Mucosa of descending colon (tissue), 3 donors: ENCODE measurements at regions not wholly inside any gene's neighbourhood (a gene's known extent, or its start where the extent isn't known, plus 50 kb on each side); places are given as distances from the start of the nearest gene placed in this dataset.

ENCODE experiments used
- ATAC-seq: fragments of 200-7000 bp; cut with Tn5 transposase; one replicate; pipeline ENCODE4 v1.9.1; 2020; ENCODE audit warnings: mild to moderate bottlenecking, moderate library complexity
- DNase-seq, 3 donors: peaks; one replicate each; pipeline ENCODE4 v3.0.0-alpha.2; 2020
- H3K36me3 ChIP-seq: fragments of 200-600 bp; one replicate; pipeline ENCODE4 v1.8.0; 2021; ENCODE audit warnings: low read depth, mild to moderate bottlenecking
- H3K4me1 ChIP-seq: fragments of 200-600 bp; one replicate; pipeline ENCODE4 v1.8.0; 2021; ENCODE audit warnings: low read depth, mild to moderate bottlenecking
- H3K4me3 ChIP-seq: fragments of 200-600 bp; one replicate; pipeline ENCODE4 v1.8.0; 2021; ENCODE audit warnings: mild to moderate bottlenecking
- H3K9me3 ChIP-seq: fragments of 200-600 bp; one replicate; pipeline ENCODE4 v1.8.0; 2021; ENCODE audit warnings: mild to moderate bottlenecking
- intact Hi-C, 2 donors: fragments of 100-400 bp; cut with DNase I in 1 of 2; cut with micrococcal nuclease in 1 of 2; formaldehyde crosslinking; loops; one replicate each; pipeline versions ENCODE4 v1.11.0 to v1.11.1; 2022; cut with DNase I, micrococcal nuclease
- TF ChIP-seq, protein P1 (sequence below): fragments of 200-600 bp; IDR thresholded peaks from one replicate; pipeline ENCODE4 v1.8.0; 2022; ENCODE audit warnings: antibody characterized with exemption, mild to moderate bottlenecking
- donor health status: DM: no; HTN: no; CAD: no; lungs with moderate emphysema.
- donor health status: DM: no; HTN: no; CAD: no.
- donor health status: DM: no; HTN: yes; CAD: no.

- intact Hi-C loops, result no loop called here
- ATAC-seq (no peak), DNase-seq (no peak)
- no peaks in the 10 kb centered on the region for H3K36me3 ChIP-seq
- no peaks in the 10 kb centered on the region for H3K4me1 ChIP-seq
- no peaks in the 10 kb centered on the region for H3K9me3 ChIP-seq
- no peak overlapping the region for H3K4me3 ChIP-seq
- TF ChIP-seq, protein P1, sequence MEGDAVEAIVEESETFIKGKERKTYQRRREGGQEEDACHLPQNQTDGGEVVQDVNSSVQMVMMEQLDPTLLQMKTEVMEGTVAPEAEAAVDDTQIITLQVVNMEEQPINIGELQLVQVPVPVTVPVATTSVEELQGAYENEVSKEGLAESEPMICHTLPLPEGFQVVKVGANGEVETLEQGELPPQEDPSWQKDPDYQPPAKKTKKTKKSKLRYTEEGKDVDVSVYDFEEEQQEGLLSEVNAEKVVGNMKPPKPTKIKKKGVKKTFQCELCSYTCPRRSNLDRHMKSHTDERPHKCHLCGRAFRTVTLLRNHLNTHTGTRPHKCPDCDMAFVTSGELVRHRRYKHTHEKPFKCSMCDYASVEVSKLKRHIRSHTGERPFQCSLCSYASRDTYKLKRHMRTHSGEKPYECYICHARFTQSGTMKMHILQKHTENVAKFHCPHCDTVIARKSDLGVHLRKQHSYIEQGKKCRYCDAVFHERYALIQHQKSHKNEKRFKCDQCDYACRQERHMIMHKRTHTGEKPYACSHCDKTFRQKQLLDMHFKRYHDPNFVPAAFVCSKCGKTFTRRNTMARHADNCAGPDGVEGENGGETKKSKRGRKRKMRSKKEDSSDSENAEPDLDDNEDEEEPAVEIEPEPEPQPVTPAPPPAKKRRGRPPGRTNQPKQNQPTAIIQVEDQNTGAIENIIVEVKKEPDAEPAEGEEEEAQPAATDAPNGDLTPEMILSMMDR, result no peak
These were observed 202.0 kb upstream of the SLC27A6 start for GRCh38 chr5:128763321-128763720.

DNA sequence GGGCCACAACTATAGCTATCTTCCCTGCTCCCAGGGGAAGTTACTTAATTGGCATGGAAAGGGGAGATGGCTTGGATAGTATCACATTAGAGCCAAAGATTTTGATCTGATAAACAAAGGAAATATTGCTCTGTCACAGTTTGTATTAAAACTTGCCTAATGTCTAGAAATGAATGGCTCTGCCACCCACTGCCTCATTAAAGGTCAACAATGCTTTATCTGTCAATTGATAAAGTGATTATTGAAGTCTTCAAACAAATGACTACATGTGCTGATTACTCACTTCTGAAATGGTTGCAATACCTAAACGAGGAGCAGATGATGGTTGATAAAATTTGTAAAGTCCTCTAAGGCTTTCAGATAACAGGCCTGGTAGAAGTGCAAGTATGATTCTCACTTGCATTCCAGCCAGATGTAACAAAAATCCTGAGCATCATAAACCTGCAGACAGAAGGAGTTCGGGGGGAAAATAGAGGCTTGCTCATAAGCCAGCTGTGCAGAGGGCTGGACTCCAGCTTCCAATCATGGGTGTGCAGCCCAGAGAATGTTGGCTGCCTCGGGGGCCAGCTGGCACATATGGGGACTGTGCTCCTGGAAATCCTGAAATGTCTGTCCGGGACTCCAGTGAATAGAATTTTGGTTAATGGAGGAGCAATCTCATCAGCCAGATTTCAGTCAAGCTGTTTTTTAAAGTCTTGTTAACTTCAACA, 200.5 kb upstream of the SLC27A6 start:
- Histone ChIP-seq H3K4me3 (no peak overlapping the region), H3K4me1 (no peaks in the 10 kb centered on the region), H3K9me3 (no peaks in the 10 kb centered on the region), H3K36me3 (no peaks in the 10 kb centered on the region)
- intact Hi-C loops, result no loop called here
- TF ChIP-seq, protein P1, result no peak
- ATAC-seq (no peak), DNase-seq (no peak)

DNA sequence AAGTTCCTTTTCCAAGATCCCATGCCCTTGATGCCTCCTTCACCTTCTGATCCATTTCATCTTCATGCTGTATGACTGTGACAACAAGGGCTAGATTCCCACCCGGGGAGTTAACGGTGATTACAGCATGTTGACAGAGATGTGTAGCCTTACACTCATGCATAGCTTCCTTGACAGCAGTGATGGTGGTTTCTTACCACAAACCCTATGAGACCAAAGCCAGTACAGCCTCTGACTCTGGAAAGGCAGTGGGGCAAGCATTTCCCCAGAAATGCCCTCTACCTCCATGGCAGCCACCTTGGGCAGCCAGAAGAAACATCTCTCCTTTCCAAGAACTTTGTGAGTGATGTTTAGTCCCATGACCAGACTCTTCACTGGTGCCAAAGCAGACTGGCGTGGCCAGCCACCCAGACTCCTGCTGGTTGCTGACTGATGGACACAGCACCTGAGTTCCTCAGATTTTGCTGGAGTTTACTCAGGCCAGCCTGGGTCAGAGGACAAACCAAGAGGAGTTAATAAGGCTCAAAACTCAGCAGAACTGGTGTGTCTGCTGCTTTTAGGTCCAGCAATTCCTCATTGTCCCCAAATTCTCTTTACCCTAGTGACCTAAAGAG, 199.7 kb upstream of the SLC27A6 start:
- Histone ChIP-seq H3K9me3 (no peaks in the 10 kb centered on the region), H3K4me1 (no peaks in the 10 kb centered on the region), H3K36me3 (no peaks in the 10 kb centered on the region), H3K4me3 (no peak overlapping the region)
- ATAC-seq (no peak), DNase-seq (no peak)
- TF ChIP-seq, protein P1, result no peak
- intact Hi-C loops, result no loop called here

DNA sequence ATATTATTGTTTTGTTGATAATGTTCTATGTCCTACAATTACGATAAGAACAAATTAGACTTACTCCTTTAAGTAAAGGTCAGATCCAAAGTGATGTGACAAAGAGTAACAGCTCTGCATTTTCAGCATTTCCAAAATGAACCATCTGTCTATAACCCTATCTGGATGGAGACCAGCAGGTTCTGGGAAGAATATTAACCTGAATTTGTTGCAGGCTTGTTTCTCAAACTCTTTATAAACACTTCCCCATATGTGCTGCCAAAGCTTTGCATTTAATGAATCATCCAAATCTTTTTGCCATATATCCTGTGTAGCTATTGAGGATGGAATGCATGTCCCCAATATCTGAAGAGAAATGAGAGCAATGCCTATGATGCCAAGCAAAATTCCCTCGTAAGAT, 198.9 kb upstream of the SLC27A6 start:
- Histone ChIP-seq H3K36me3 (no peaks in the 10 kb centered on the region), H3K4me1 (no peaks in the 10 kb centered on the region), H3K9me3 (no peaks in the 10 kb centered on the region), H3K4me3 (no peak overlapping the region)
- DNase-seq (no peak), ATAC-seq (no peak)
- TF ChIP-seq, protein P1, result no peak
- intact Hi-C loops, result no loop called here

DNA sequence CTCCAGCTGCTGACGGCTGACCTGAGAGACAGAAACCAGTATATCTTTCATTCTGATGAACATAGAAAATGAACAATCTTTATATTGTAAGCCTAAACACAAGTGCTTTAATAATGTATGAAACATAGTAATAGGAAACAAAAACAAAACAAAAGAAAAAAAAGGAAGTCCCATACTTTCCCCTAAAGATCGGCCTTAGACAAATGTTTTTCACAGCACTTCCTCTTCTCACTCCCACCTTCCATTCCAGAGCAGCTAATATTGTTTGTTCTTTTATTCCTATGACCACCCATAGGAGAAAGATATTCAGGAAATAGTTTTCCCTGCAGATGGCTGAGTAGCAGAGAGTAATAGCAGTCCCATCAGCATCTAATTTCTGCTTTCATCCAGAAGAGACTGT, 194.4 kb upstream of the SLC27A6 start:
- no peaks in the 10 kb centered on the region for H3K4me1 ChIP-seq
- intact Hi-C loops, result no loop called here
- TF ChIP-seq, protein P1, result no peak
- no peaks in the 10 kb centered on the region for H3K9me3 ChIP-seq
- H3K36me3 ChIP-seq, result no peaks in the 10 kb centered on the region
- DNase-seq (no peak), ATAC-seq (no peak)
- H3K4me3 ChIP-seq, result no peak overlapping the region
